SK-N-SH treated with all-trans-retinoic acid at 6 μM for 48 hours (cell line): ENCODE measurements at regions not wholly inside any gene's neighbourhood (a gene's known extent, or its start where the extent isn't known, plus 50 kb on each side); places are given as distances from the start of the nearest gene placed in this dataset.

ENCODE experiments used
- ATAC-seq: fragments of 200-7000 bp; cut with Tn5 transposase; 3 replicates; pipeline ENCODE4 v1.9.1; 2020; ENCODE audit warnings: mild to moderate bottlenecking, moderate library complexity
- ARNTL ChIP-seq: fragments of 450-650 bp; formaldehyde crosslinking; IDR thresholded peaks from 2 replicates; pipeline ENCODE4 v1.5.0; 2020; ENCODE audit warnings: low read depth, mild to moderate bottlenecking, moderate library complexity, borderline replicate concordance
- BACH2 ChIP-seq: fragments of 250-450 bp; sonication (Bioruptor Pico); IDR thresholded peaks from 2 replicates; pipeline ENCODE4 v1.9.0; 2021; ENCODE audit warnings: mild to moderate bottlenecking, borderline replicate concordance
- CREB5 ChIP-seq: fragments of 250-450 bp; sonication (Bioruptor Pico); IDR thresholded peaks from 2 replicates; pipeline ENCODE4 v1.5.1; 2020; ENCODE audit warnings: low read depth, mild to moderate bottlenecking, moderate library complexity
- CSDC2 ChIP-seq: fragments of 250-450 bp; sonication (Bioruptor Pico); IDR thresholded peaks from 2 replicates; pipeline ENCODE4 v1.5.0; 2020; ENCODE audit warnings: mild to moderate bottlenecking, moderate library complexity
- CSRNP3 ChIP-seq: fragments of 250-450 bp; sonication (Bioruptor Pico); IDR thresholded peaks from 2 replicates; pipeline ENCODE4 v1.5.1; 2021; ENCODE audit warnings: mild to moderate bottlenecking, moderate library complexity
- GLIS3 ChIP-seq: fragments of 250-450 bp; sonication (Bioruptor Pico); IDR thresholded peaks from 2 replicates; pipeline ENCODE4 v1.5.0; 2020; ENCODE audit warnings: mild to moderate bottlenecking, moderate library complexity
- ISL1 ChIP-seq: fragments of 250-450 bp; sonication (Bioruptor Pico); IDR thresholded peaks from 2 replicates; pipeline ENCODE4 v2.1.2; 2022; ENCODE audit warnings: mild to moderate bottlenecking, moderate library complexity
- PATZ1 ChIP-seq: fragments of 250-450 bp; sonication (Bioruptor Pico); IDR thresholded peaks from 2 replicates; pipeline ENCODE4 v1.8.0; 2020; ENCODE audit warnings: mild to moderate bottlenecking, moderate library complexity, borderline replicate concordance
- POU6F1 ChIP-seq: fragments of 250-450 bp; sonication (Bioruptor Pico); IDR thresholded peaks from 2 replicates; pipeline ENCODE4 v1.8.0; 2021; ENCODE audit warnings: low read depth, mild to moderate bottlenecking, moderate library complexity, borderline replicate concordance
- PPARA ChIP-seq: fragments of 250-450 bp; sonication (Bioruptor Pico); IDR thresholded peaks from 2 replicates; pipeline ENCODE4 v1.5.0; 2020; ENCODE audit warnings: mild to moderate bottlenecking, borderline replicate concordance
- RARB ChIP-seq: fragments of 250-450 bp; sonication (Bioruptor Pico); IDR thresholded peaks from 2 replicates; pipeline ENCODE4 v1.8.0; 2021; ENCODE audit warnings: mild to moderate bottlenecking, moderate library complexity
- TCF4 ChIP-seq: fragments of 250-450 bp; sonication (Bioruptor Pico); IDR thresholded peaks from 2 replicates; pipeline ENCODE4 v1.8.0; 2021; ENCODE audit warnings: mild to moderate bottlenecking, moderate library complexity, borderline replicate concordance
- TOX ChIP-seq: fragments of 250-450 bp; sonication (Bioruptor Pico); IDR thresholded peaks from 2 replicates; pipeline ENCODE4 v1.8.0; 2021; ENCODE audit warnings: mild to moderate bottlenecking, moderate library complexity, borderline replicate concordance
- TSHZ2 ChIP-seq: fragments of 250-450 bp; sonication (Bioruptor Pico); IDR thresholded peaks from 2 replicates; pipeline ENCODE4 v1.5.0; 2020; ENCODE audit warnings: mild to moderate bottlenecking, moderate library complexity
- ZC3H10 ChIP-seq: fragments of 250-450 bp; sonication (Bioruptor Pico); IDR thresholded peaks from 2 replicates; pipeline ENCODE4 v1.5.1; 2021; ENCODE audit warnings: mild to moderate bottlenecking, moderate library complexity
- ZFP3 ChIP-seq: fragments of 250-450 bp; sonication (Bioruptor Pico); IDR thresholded peaks from 2 replicates; pipeline ENCODE4 v1.5.0; 2020; ENCODE audit warnings: mild to moderate bottlenecking, moderate library complexity
- ZFP30 ChIP-seq: fragments of 450-650 bp; formaldehyde crosslinking; IDR thresholded peaks from 2 replicates; pipeline ENCODE4 v1.5.0; 2022; ENCODE audit warnings: mild to moderate bottlenecking, moderate library complexity
- ZNF565 ChIP-seq: fragments of 450-650 bp; formaldehyde crosslinking; conservative IDR thresholded peaks from 2 replicates; pipeline ENCODE4 v1.5.0; 2020; ENCODE audit warnings: low read depth, mild to moderate bottlenecking, moderate library complexity
- ZNF70 ChIP-seq: fragments of 450-650 bp; formaldehyde crosslinking; IDR thresholded peaks from 2 replicates; pipeline ENCODE4 v1.5.0; 2020; ENCODE audit warnings: mild to moderate bottlenecking, moderate library complexity
- ZNF8 ChIP-seq: fragments of 450-650 bp; formaldehyde crosslinking; IDR thresholded peaks from 2 replicates; pipeline ENCODE4 v1.5.0; 2020; ENCODE audit warnings: mild to moderate bottlenecking, moderate library complexity

- TF ChIP-seq PPARA (CRISPR knock-in tag): no peak
- TF ChIP-seq, all 23 proteins: peak for 0
- ATAC-seq: no peak
These were observed 305.1 kb upstream of the KCNH8 start for GRCh38 chr3:18843188-18843587.

- TF ChIP-seq TCF4 (CRISPR knock-in tag) (no peak), CREB5 (CRISPR knock-in tag) (peak; percentile 85; the same call in 1 of the 2 replicates), PATZ1 (CRISPR knock-in tag) (peak; percentile 63; the same call in 1 of the 2 replicates), ARNTL (CRISPR knock-in tag) (no peak), ISL1 (CRISPR knock-in tag) (peak; percentile 81), ZNF70 (no peak)
- TF ChIP-seq, all 23 proteins: peak for 3
- peak; percentile 57 for ATAC-seq
These were observed 306.6 kb upstream of the KCNH8 start for GRCh38 chr3:18841422-18842343.

- ATAC-seq: no peak
These were observed 307.7 kb upstream of the KCNH8 start for GRCh38 chr3:18840535-18841137.

GRCh38 chr3:18838758-18839157 is 309.6 kb upstream of the KCNH8 start:
- no peak for TF ChIP-seq RARB
- TF ChIP-seq ZNF8 (CRISPR knock-in tag): no peak
- TF ChIP-seq GLIS3 (CRISPR knock-in tag): no peak
- no peak for TF ChIP-seq TSHZ2 (CRISPR knock-in tag)
- TF ChIP-seq TCF4 (CRISPR knock-in tag): no peak
- no peak for TF ChIP-seq CREB5 (CRISPR knock-in tag)
- no peak for TF ChIP-seq ZC3H10 (CRISPR knock-in tag)
- no peak for TF ChIP-seq TOX (CRISPR knock-in tag)
- TF ChIP-seq BACH2 (CRISPR knock-in tag): no peak
- no peak for TF ChIP-seq ZNF70
- TF ChIP-seq ZFP30 (CRISPR knock-in tag): no peak
- TF ChIP-seq CSDC2: no peak
- no peak for TF ChIP-seq POU6F1
- TF ChIP-seq CSRNP3 (CRISPR knock-in tag): no peak
- TF ChIP-seq PPARA (CRISPR knock-in tag): no peak
- TF ChIP-seq ZNF565 (CRISPR knock-in tag): no peak
- ATAC-seq: no peak

More at GRCh38 chr3:18840535-18841137, 307.7 kb upstream of the KCNH8 start:
- TF ChIP-seq ISL1 (CRISPR knock-in tag): peak; percentile 75
- no peak for TF ChIP-seq ZFP3 (CRISPR knock-in tag)
- TF ChIP-seq, all 23 proteins: peak for 1
